HG03571 (cell line): ENCODE measurements at regions not wholly inside any gene's neighbourhood (a gene's known extent, or its start where the extent isn't known, plus 50 kb on each side); places are given as distances from the start of the nearest gene placed in this dataset.

Experiments
- ATAC-seq: cut with Tn5 transposase; IDR thresholded peaks from one replicate; pipeline ENCODE4 v1.9.1; 2021; ENCODE audit not compliant: unreplicated experiment

GRCh38 chr4:14023036-14023435 is 395.5 kb upstream of the BOD1L1 start:
- no peak for ATAC-seq

GRCh38 chr4:14023896-14024295 is 396.4 kb upstream of the BOD1L1 start:
- ATAC-seq = no peak

GRCh38 chr4:14025111-14025510 is 397.6 kb upstream of the BOD1L1 start:
- ATAC-seq = no peak

GRCh38 chr4:14025891-14026290 is 398.4 kb upstream of the BOD1L1 start:
- ATAC-seq = no peak

GRCh38 chr4:14028862-14029261 is 401.3 kb upstream of the BOD1L1 start:
- no peak for ATAC-seq

GRCh38 chr4:14035076-14035475 is 407.6 kb upstream of the BOD1L1 start:
- no peak for ATAC-seq

- no peak for ATAC-seq
These were observed 415.7 kb upstream of the BOD1L1 start for GRCh38 chr4:14043203-14043602.

GRCh38 chr4:14046642-14047041 is 419.1 kb upstream of the BOD1L1 start:
- no peak for ATAC-seq

GRCh38 chr4:14047840-14048239 is 420.3 kb upstream of the BOD1L1 start:
- no peak for ATAC-seq

GRCh38 chr4:14049946-14050345 is 422.4 kb upstream of the BOD1L1 start:
- no peak for ATAC-seq

GRCh38 chr4:14053291-14053690 is 425.8 kb upstream of the BOD1L1 start:
- no peak for ATAC-seq

GRCh38 chr4:14054391-14054790 is 426.9 kb upstream of the BOD1L1 start:
- ATAC-seq = no peak

- no peak for ATAC-seq
These were observed 431.5 kb upstream of the BOD1L1 start for GRCh38 chr4:14059006-14059405.

- no peak for ATAC-seq
These were observed 437.5 kb upstream of the BOD1L1 start for GRCh38 chr4:14064984-14065383.

- no peak for ATAC-seq
These were observed 437.9 kb upstream of the BOD1L1 start for GRCh38 chr4:14065406-14065805.

- ATAC-seq = no peak
These were observed 439.5 kb upstream of the BOD1L1 start for GRCh38 chr4:14066979-14067378.

GRCh38 chr4:14069886-14070285 is 442.4 kb upstream of the BOD1L1 start:
- ATAC-seq = no peak

- no peak for ATAC-seq
These were observed 442.9 kb upstream of the BOD1L1 start for GRCh38 chr4:14070289-14070880.

- no peak for ATAC-seq
These were observed 445.0 kb upstream of the BOD1L1 start for GRCh38 chr4:14072506-14072905.

- no peak for ATAC-seq
These were observed 449.3 kb upstream of the BOD1L1 start for GRCh38 chr4:14076776-14077175.

- no peak for ATAC-seq
These were observed 450.8 kb upstream of the BOD1L1 start for GRCh38 chr4:14078326-14078725.

GRCh38 chr4:14079601-14080000 is 452.1 kb upstream of the BOD1L1 start:
- ATAC-seq = no peak

- no peak for ATAC-seq
These were observed 455.6 kb upstream of the BOD1L1 start for GRCh38 chr4:14083150-14083549.

GRCh38 chr4:14084598-14084997 is 457.1 kb upstream of the BOD1L1 start:
- ATAC-seq = no peak
